Heart left ventricle (tissue), 13 donors: ENCODE measurements at regions not wholly inside any gene's neighbourhood (a gene's known extent, or its start where the extent isn't known, plus 50 kb on each side); places are given as distances from the start of the nearest gene placed in this dataset.
"Not testable (repeated sequence)": the region's sequence is repeated elsewhere in the genome, so short reads cannot be mapped to it uniquely, and the experiment has no call there.

Experiments used
- POLR2A ChIP-seq, 2 donors: fragments of 450-650 bp; IDR thresholded peaks; one replicate each; pipeline ENCODE4 v1.6.1; 2017; ENCODE audit warnings: antibody characterized with exemption in 2 of 2, mild to moderate bottlenecking in 2 of 2, moderate library complexity in 2 of 2
- TF ChIP-seq, protein P1 (sequence below), 12 donors: fragments of 200-600 bp; sonication (generic) in 4 of 12; IDR thresholded peaks; one replicate each; pipeline versions ENCODE4 v1.5.0 to v1.8.0; 2018 to 2022; ENCODE audit warnings: antibody characterized with exemption in 12 of 12, mild to moderate bottlenecking in 5 of 12
- donor health status: ischemic (EF 13 %, LVEDD 7.1; RV severe dilation, severe dysfunction).
- donor health status: DM: no; HTN: yes; CAD: no.
- donor health status: DM: no; HTN: no; CAD: no.
- donor health status: ischemic (EF 25% LVEDD 6.9; RV normal size, moderate dysfunction).
- donor health status: ischemic (EF 25% LVEDD 5.7; RV mildly dilated, moderate dysfunction).
- donor health status: ischemic (EF 35%, LVEDD 5.7; RV mildly dilated, moderate dysfunction).
- donor health status: nonischemic (EF 11% LVEDD 7.7; RV severe dilation, severe dysfunction).
- donor health status: DM: yes; HTN: yes; CAD: no.
- donor health status: PGD.
- donor health status: ischemic (EF 29% LVEDD 5.4; RV normal size, mild dysfunction).
- donor health status: nonischemic (EF 23%, LVEDD 6.1; RV moderate dilation, normal function).

DNA sequence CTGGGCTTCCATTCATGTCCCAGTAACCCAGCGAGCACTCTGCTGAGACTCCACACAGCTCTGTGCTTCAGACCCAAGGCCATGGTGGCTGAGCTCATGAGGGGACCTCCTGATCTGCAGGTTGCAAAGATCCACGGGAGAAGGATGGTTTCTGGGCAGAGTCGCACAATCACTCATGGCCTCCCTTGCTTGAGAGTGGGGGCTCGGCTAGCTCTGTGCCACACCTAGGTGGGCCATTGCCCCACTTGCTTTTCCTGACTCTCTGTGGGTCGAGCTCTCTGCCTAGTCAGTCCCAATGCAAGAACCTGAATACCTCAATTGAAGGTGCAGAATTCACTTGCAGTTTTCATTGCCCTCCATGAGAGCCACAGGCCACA, 3958.4 kb upstream of the OR11H1 start:
- not testable (repeated sequence) for TF ChIP-seq POLR2A (IDR thresholded peaks at IDR 0.05)
- TF ChIP-seq, protein P1, sequence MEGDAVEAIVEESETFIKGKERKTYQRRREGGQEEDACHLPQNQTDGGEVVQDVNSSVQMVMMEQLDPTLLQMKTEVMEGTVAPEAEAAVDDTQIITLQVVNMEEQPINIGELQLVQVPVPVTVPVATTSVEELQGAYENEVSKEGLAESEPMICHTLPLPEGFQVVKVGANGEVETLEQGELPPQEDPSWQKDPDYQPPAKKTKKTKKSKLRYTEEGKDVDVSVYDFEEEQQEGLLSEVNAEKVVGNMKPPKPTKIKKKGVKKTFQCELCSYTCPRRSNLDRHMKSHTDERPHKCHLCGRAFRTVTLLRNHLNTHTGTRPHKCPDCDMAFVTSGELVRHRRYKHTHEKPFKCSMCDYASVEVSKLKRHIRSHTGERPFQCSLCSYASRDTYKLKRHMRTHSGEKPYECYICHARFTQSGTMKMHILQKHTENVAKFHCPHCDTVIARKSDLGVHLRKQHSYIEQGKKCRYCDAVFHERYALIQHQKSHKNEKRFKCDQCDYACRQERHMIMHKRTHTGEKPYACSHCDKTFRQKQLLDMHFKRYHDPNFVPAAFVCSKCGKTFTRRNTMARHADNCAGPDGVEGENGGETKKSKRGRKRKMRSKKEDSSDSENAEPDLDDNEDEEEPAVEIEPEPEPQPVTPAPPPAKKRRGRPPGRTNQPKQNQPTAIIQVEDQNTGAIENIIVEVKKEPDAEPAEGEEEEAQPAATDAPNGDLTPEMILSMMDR (IDR thresholded peaks at IDR 0.05) = not testable (repeated sequence)
